ENCODE measurements at regions not wholly inside any gene's neighbourhood (a gene's known extent, or its start where the extent isn't known, plus 50 kb on each side); places are given as distances from the start of the nearest gene placed in this dataset.

- no peak for TF ChIP-seq CTCF (conservative IDR thresholded peaks at IDR 0.05; ENCODE audit: low read depth, low read length)
- no peak for DNase-seq (ENCODE audit: low read depth)
- H3K4me3 ChIP-seq (ENCODE audit: low read depth, low read length): no peak overlapping the region
Observed at GRCh38 chr10:6877336-6877721, 297.3 kb upstream of the PRKCQ start.

GRCh38 chr10:6875269-6875865 lies 295.3 kb upstream of the PRKCQ start:
- no peak overlapping the region for H3K4me3 ChIP-seq (ENCODE audit: low read depth, low read length)
- DNase-seq (ENCODE audit: low read depth): no peak
- TF ChIP-seq CTCF (conservative IDR thresholded peaks at IDR 0.05; ENCODE audit: low read depth, low read length): no peak

DNA sequence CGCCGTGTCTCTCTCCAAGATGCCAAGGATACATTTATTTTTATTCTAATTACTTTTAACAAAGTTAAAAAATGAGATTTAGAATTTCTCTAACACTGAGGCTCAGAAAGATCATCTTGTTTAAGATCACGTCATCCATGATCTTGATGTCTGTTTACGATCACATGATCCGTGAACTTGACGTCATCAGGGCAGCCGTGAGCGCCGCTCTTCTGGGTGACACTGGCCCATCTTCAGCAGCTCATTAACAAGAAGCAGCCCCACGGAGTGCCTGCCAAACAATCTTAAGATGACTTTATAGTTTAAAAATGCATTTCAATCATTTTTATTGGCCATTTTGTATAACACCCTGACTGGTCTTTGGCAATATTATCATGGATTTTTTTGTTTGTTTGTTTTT lies 291.1 kb upstream of the PRKCQ start:
- TF ChIP-seq CTCF (conservative IDR thresholded peaks at IDR 0.05; ENCODE audit: low read depth, low read length): no peak
- DNase-seq (ENCODE audit: low read depth): no peak
- H3K4me3 ChIP-seq (ENCODE audit: low read depth, low read length): no peak overlapping the region

DNA sequence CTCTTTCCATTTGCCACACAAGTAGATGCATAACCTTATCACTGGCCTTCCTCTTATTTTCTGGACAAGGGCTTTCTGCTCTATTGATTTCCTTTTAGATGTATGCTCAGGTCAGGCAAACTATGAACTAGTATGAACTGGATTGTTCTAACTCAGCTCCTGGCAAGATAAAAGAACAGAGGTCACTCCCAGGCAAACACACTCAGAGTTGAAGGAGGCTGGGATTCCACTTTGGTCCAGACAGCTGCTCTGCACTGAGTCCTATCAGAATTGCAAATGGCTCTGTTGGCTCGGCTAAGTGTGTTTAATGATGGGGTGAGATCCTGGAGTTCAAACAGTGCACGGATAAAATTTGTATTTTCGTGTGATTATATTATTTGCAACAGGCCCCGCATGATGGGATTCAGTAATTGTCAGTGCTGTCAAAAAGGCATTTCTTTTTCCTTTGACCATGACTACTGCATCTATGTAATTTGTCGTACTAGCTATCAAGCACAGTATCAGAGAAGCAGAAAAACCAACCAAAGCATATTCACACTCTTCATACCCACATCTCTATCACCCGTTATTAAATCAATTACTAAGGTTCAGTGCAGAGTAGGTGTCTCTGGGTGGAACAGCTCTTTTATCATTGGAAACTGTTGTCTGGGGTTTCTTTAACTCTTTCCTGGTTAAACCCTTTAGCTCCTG lies 288.1 kb upstream of the PRKCQ start:
- DNase-seq (ENCODE audit: low read depth): no peak
- TF ChIP-seq CTCF (conservative IDR thresholded peaks at IDR 0.05; ENCODE audit: low read depth, low read length): no peak
- no peak overlapping the region for H3K4me3 ChIP-seq (ENCODE audit: low read depth, low read length)

DNA sequence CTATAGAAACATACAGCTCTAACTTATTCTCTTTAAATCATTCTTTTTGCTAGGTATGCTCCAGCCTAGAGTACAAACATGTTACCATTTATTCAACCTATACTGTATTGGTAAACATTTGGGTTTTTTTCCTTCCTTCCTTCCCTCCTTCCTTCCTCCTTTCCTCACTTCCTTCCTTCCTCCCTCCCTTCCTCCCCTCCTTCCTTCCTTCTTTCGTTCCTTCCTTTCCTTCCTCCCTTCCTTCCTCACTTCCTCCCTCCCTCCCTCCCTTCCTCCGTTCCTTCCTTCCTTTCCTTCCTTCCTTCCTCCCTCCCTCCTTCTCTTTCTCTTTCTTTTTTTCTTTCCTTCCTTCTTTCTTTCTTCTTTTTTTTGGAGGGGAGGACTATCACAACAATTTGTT lies 286.7 kb upstream of the PRKCQ start:
- no peak for TF ChIP-seq CTCF (conservative IDR thresholded peaks at IDR 0.05; ENCODE audit: low read depth, low read length)
- H3K4me3 ChIP-seq (ENCODE audit: low read depth, low read length): no peak overlapping the region
- DNase-seq (ENCODE audit: low read depth): no peak

- DNase-seq (ENCODE audit: low read depth): no peak
- TF ChIP-seq CTCF (conservative IDR thresholded peaks at IDR 0.05; ENCODE audit: low read depth, low read length): no peak
- H3K4me3 ChIP-seq (ENCODE audit: low read depth, low read length): no peak overlapping the region
Observed at GRCh38 chr10:6864142-6864541, 284.1 kb upstream of the PRKCQ start.

- no peak for DNase-seq (ENCODE audit: low read depth)
- H3K4me3 ChIP-seq (ENCODE audit: low read depth, low read length): no peak overlapping the region
- TF ChIP-seq CTCF (conservative IDR thresholded peaks at IDR 0.05; ENCODE audit: low read depth, low read length): no peak
Observed at GRCh38 chr10:6863381-6863780, 283.3 kb upstream of the PRKCQ start.
